GM12865 (cell line): ENCODE measurements at regions not wholly inside any gene's neighbourhood (a gene's known extent, or its start where the extent isn't known, plus 50 kb on each side); places are given as distances from the start of the nearest gene placed in this dataset.

ENCODE experiments used
- DNase-seq: peaks from one replicate; pipeline ENCODE4 v3.0.0; 2010; ENCODE audit warnings: low read depth
- H3K4me3 ChIP-seq: 2 replicates; pipeline ENCODE4 v1.5.1; 2011; ENCODE audit warnings: mild to moderate bottlenecking, low read depth, low read length, control low read depth
- TF ChIP-seq, protein P1 (sequence below): IDR thresholded peaks from 2 replicates; pipeline ENCODE4 v1.5.1; 2011; ENCODE audit warnings: low read length, control low read depth, low read depth, inconsistent platforms; ENCODE audit not compliant: insufficient read depth; ENCODE audit errors: missing control alignments

GRCh38 chr5:167773668-167774301, 517.7 kb upstream of the WWC1 start:
- TF ChIP-seq, protein P1, sequence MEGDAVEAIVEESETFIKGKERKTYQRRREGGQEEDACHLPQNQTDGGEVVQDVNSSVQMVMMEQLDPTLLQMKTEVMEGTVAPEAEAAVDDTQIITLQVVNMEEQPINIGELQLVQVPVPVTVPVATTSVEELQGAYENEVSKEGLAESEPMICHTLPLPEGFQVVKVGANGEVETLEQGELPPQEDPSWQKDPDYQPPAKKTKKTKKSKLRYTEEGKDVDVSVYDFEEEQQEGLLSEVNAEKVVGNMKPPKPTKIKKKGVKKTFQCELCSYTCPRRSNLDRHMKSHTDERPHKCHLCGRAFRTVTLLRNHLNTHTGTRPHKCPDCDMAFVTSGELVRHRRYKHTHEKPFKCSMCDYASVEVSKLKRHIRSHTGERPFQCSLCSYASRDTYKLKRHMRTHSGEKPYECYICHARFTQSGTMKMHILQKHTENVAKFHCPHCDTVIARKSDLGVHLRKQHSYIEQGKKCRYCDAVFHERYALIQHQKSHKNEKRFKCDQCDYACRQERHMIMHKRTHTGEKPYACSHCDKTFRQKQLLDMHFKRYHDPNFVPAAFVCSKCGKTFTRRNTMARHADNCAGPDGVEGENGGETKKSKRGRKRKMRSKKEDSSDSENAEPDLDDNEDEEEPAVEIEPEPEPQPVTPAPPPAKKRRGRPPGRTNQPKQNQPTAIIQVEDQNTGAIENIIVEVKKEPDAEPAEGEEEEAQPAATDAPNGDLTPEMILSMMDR, result no peak
- H3K4me3 ChIP-seq, result no peak overlapping the region
- no peak for DNase-seq

DNA sequence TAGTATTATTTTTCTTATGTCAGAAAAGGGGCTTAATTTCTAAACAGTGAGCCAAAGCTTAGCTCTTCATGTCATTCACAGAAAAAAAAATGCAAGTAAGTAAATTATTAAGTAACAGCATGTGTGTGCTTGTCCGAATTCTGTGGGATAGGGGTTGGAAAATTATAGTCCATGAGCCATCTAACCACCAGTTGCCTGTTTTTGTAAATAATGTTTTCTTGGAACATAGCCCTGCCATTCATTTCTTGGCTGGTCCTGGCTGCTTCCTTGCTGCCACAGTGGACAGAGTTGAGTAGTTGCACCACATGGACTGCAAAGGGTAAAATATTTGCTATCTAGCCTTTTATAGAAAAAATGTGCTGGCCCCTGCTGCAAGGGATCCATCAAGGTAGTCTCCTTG, 513.7 kb upstream of the WWC1 start:
- no peak for DNase-seq
- no peak overlapping the region for H3K4me3 ChIP-seq
- TF ChIP-seq, protein P1, result no peak

- no peak overlapping the region for H3K4me3 ChIP-seq
- DNase-seq, result no peak
- TF ChIP-seq, protein P1, result no peak
These were observed 513.2 kb upstream of the WWC1 start for GRCh38 chr5:167778228-167778627.

GRCh38 chr5:167779644-167780043, 511.8 kb upstream of the WWC1 start:
- no peak overlapping the region for H3K4me3 ChIP-seq
- no peak for DNase-seq
- TF ChIP-seq, protein P1, result no peak

DNA sequence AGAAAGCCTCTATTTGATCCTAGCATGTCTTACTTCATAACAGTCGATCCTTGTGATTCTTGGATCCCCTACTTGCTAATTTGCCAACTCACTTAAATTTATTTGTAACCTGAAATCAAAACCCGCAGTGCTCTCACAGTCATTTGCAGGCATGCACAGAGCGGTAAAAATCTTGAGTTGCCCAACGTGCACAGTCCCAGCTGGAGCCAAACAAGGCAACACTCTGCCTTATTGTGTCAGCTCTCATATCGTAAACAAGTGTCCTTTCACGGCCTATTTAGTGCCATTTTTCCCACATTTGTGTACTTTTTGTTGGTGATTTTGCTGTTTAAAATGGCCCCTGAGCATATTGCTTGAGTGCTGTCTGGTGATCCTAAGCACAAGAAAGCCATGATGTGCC, 511.3 kb upstream of the WWC1 start:
- no peak overlapping the region for H3K4me3 ChIP-seq
- DNase-seq, result no peak
- TF ChIP-seq, protein P1, result no peak

DNA sequence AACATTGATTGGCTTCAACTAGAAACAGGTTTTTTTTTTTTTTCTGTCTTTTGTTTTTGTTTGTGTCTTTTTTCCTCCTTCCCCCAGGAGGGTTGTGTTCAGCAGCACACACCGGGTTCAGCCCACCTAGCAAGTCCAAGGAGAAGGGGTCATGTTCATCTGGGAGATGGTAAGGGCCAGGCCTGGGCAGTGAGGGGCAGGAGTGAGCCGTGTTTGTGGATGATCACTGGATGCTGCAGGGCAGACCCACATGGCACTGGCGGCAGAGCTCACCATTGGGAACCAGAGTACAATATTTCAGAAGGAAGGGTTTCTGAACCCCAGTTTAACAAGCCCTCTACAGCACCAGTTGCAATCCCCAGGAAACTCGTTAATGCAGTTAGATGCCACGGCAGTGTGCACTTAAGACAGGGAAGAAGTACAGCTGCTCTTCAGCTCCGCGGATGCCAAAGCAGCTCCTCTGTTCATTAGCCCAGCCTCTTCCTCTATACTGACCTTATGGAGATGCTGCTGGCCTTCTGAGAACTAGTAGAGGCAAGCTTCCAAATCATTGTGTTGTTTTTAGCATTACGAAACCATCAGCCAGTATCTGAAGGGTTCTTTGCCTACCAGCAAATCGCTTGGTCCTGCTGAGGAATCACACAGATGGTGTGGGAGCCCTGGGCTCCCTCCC, 508.2 kb upstream of the WWC1 start:
- no peak for DNase-seq
- TF ChIP-seq, protein P1, result no peak
- H3K4me3 ChIP-seq, result no peak overlapping the region

DNA sequence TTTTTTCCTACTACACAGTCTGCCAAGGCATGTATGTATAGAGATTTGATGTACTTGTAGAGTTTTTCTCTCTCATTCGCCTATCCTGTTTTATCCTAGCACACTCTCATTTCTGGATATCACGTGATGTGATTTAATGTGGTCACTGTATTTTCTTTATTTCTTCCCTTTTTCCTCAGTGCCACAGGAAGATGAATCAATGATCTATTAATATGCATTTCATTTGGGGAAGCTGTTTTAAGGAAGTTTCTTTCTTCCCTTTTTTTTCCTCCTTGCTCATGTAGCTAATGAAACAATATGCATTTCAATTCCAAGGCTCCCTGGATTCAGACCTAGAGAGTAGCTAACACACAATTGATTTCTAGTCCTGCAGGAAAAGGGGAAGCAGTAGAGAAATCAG, 506.3 kb upstream of the WWC1 start:
- DNase-seq, result no peak
- H3K4me3 ChIP-seq, result no peak overlapping the region
- TF ChIP-seq, protein P1, result no peak
